Type B pancreatic cell (in vitro differentiated cells): ENCODE measurements at regions not wholly inside any gene's neighbourhood (a gene's known extent, or its start where the extent isn't known, plus 50 kb on each side); places are given as distances from the start of the nearest gene placed in this dataset.
A peak's percentile ranks its signal among the peaks of the same experiment; 100 is the strongest.

Experiments
- DNase-seq: peaks from one replicate; pipeline ENCODE4 v3.0.0; 2021; ENCODE audit warnings: mixed read lengths; ENCODE audit not compliant: unreplicated experiment; ENCODE audit errors: extremely low spot score
- H3K27ac Mint-ChIP-seq: 2 replicates; pipeline ENCODE4 v1.8.0; 2021; ENCODE audit warnings: mild to moderate bottlenecking, mixed read lengths
- H3K27me3 Mint-ChIP-seq: 2 replicates; pipeline ENCODE4 v1.8.0; 2021; ENCODE audit warnings: mixed read lengths
- H3K36me3 Mint-ChIP-seq: 2 replicates; pipeline ENCODE4 v1.8.0; 2021; ENCODE audit warnings: mixed read lengths
- H3K4me1 Mint-ChIP-seq: one replicate; pipeline ENCODE4 v1.8.0; 2021; ENCODE audit warnings: mixed read lengths; ENCODE audit not compliant: unreplicated experiment
- H3K4me3 Mint-ChIP-seq: 2 replicates; pipeline ENCODE4 v1.8.0; 2021; ENCODE audit warnings: mild to moderate bottlenecking, mixed read lengths
- H3K9me3 Mint-ChIP-seq: 2 replicates; pipeline ENCODE4 v1.8.0; 2021; ENCODE audit warnings: mixed read lengths
- TF ChIP-seq, protein P1 (sequence below): fragments of 200-600 bp; sonication (generic); conservative IDR thresholded peaks from 2 replicates; pipeline ENCODE4 v1.5.0; 2021; ENCODE audit warnings: antibody characterized with exemption, mild to moderate bottlenecking

- H3K36me3 Mint-ChIP-seq, result no peaks in the 10 kb centered on the region
- no peak for DNase-seq
- peak overlapping the region; percentile 12 for H3K27ac Mint-ChIP-seq
- H3K4me3 Mint-ChIP-seq, result no peak overlapping the region
- TF ChIP-seq, protein P1, sequence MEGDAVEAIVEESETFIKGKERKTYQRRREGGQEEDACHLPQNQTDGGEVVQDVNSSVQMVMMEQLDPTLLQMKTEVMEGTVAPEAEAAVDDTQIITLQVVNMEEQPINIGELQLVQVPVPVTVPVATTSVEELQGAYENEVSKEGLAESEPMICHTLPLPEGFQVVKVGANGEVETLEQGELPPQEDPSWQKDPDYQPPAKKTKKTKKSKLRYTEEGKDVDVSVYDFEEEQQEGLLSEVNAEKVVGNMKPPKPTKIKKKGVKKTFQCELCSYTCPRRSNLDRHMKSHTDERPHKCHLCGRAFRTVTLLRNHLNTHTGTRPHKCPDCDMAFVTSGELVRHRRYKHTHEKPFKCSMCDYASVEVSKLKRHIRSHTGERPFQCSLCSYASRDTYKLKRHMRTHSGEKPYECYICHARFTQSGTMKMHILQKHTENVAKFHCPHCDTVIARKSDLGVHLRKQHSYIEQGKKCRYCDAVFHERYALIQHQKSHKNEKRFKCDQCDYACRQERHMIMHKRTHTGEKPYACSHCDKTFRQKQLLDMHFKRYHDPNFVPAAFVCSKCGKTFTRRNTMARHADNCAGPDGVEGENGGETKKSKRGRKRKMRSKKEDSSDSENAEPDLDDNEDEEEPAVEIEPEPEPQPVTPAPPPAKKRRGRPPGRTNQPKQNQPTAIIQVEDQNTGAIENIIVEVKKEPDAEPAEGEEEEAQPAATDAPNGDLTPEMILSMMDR, result no peak
- H3K4me1 Mint-ChIP-seq, result no peaks in the 10 kb centered on the region
- H3K9me3 Mint-ChIP-seq, result peaks cover 7% of the 10 kb centered on the region
- no peaks in the 10 kb centered on the region for H3K27me3 Mint-ChIP-seq
These were observed 203.0 kb downstream of the SNAPC1 start for GRCh38 chr14:61965030-61965745.

- Mint-ChIP-seq H3K4me3 (no peak overlapping the region), H3K9me3 (peaks cover 7% of the 10 kb centered on the region), H3K4me1 (no peaks in the 10 kb centered on the region), H3K36me3 (no peaks in the 10 kb centered on the region), H3K27ac (no peak overlapping the region), H3K27me3 (no peaks in the 10 kb centered on the region)
- no peak for DNase-seq
- TF ChIP-seq, protein P1, result no peak
These were observed 206.0 kb downstream of the SNAPC1 start for GRCh38 chr14:61968207-61968606.

GRCh38 chr14:61972711-61973110 lies 210.5 kb downstream of the SNAPC1 start:
- Mint-ChIP-seq H3K27me3 (no peaks in the 10 kb centered on the region), H3K4me1 (no peaks in the 10 kb centered on the region)

DNA sequence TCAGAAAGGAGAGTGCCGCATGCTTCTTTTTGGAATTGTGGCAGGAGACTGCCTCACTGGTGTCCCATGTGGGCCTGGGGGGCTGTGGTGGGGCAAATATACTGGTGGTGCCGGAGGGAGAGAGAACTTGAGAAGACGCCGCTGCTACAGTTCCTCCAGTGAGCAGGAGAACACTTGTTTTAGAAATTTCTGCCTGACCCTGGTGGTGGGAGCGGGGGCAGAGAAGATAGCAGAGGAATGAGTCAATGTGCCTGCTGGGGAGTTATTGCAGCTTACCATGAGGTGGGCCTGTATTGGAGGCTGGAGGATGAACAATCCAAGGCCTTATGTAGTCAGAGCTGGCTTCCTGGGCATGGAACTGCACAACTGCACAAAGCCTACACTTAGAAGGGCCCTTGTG lies 211.8 kb downstream of the SNAPC1 start:
- Mint-ChIP-seq H3K36me3 (no peaks in the 10 kb centered on the region), H3K4me1 (no peaks in the 10 kb centered on the region), H3K27ac (no peak overlapping the region)

More at GRCh38 chr14:61972711-61973110, 210.5 kb downstream of the SNAPC1 start:
- no peak overlapping the region for H3K27ac Mint-ChIP-seq
- TF ChIP-seq, protein P1, result no peak
- DNase-seq, result no peak
- peaks cover 5% of the 10 kb centered on the region for H3K9me3 Mint-ChIP-seq
- H3K4me3 Mint-ChIP-seq, result no peak overlapping the region
- H3K36me3 Mint-ChIP-seq, result no peaks in the 10 kb centered on the region

DNA sequence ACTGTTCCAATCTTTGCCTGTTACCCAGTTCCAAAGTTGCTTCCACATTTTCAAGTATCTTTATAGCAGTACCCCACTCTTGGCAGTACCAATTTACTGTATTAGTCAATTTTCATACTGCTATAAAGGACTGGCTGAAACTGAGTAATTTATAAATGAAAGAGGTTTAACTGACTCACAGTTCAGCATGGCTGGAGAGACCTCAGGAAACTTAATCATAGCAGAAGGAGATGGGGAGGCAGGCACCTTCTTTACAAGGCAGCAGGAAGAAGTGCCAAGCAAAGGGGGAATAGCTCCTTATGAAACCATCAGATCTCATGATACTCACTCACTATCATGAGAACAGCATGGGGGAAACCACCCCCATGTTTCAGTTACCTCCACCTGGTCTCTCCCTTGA lies 215.0 kb downstream of the SNAPC1 start:
- Mint-ChIP-seq H3K36me3 (no peaks in the 10 kb centered on the region), H3K4me3 (no peak overlapping the region), H3K27me3 (no peaks in the 10 kb centered on the region), H3K4me1 (no peaks in the 10 kb centered on the region), H3K27ac (no peak overlapping the region), H3K9me3 (peaks cover 5% of the 10 kb centered on the region)
- TF ChIP-seq, protein P1, result no peak
- no peak for DNase-seq

More for the DNA sequence above, 211.8 kb downstream of the SNAPC1 start:
- peaks cover 5% of the 10 kb centered on the region for H3K9me3 Mint-ChIP-seq
- no peak for DNase-seq
- no peak overlapping the region for H3K4me3 Mint-ChIP-seq
- TF ChIP-seq, protein P1, result no peak
- H3K27me3 Mint-ChIP-seq, result no peaks in the 10 kb centered on the region
